Small intestine (tissue), 7 donors: ENCODE measurements at regions not wholly inside any gene's neighbourhood (a gene's known extent, or its start where the extent isn't known, plus 50 kb on each side); places are given as distances from the start of the nearest gene placed in this dataset.
A peak's percentile ranks its signal among the peaks of the same experiment; 100 is the strongest.

ENCODE experiments used
- DNase-seq, 2 donors: peaks; one replicate each; pipeline versions ENCODE4 v3.0.0 to v3.0.0-alpha.2; 2013
- FAIRE-seq: peaks from 2 replicates; lab custom pipeline; 2012; peaks lifted over from hg19 to GRCh38; lab: Jason Lieb, UNC
- H3K27ac ChIP-seq, 3 donors: one replicate each; pipeline ENCODE4 v1.5.1; 2013; ENCODE audit warnings: low read length in 2 of 3, mild to moderate bottlenecking in 2 of 3, control low read depth in 1 of 3, inconsistent platforms in 1 of 3, low read depth in 1 of 3, moderate library complexity in 1 of 3
- H3K27me3 ChIP-seq, 3 donors: one replicate each; pipeline ENCODE4 v1.6.1; 2013; ENCODE audit warnings: low read length in 3 of 3, inconsistent platforms in 1 of 3; ENCODE audit not compliant: control insufficient read depth in 3 of 3, insufficient read depth in 3 of 3
- H3K36me3 ChIP-seq, 3 donors: one replicate each; pipeline ENCODE4 v1.6.1; 2013; ENCODE audit warnings: low read length in 3 of 3, inconsistent platforms in 1 of 3, low read depth in 1 of 3, mild to moderate bottlenecking in 1 of 3, moderate library complexity in 1 of 3; ENCODE audit not compliant: control insufficient read depth in 3 of 3, insufficient read depth in 2 of 3
- H3K4me1 ChIP-seq, 3 donors: one replicate each; pipeline ENCODE4 v1.6.1; 2013; ENCODE audit warnings: low read length in 2 of 3, inconsistent platforms in 1 of 3, low read depth in 1 of 3, mild to moderate bottlenecking in 1 of 3, moderate library complexity in 1 of 3; ENCODE audit not compliant: control insufficient read depth in 3 of 3, insufficient read depth in 2 of 3
- H3K4me3 ChIP-seq, 3 donors: one replicate each; pipeline ENCODE4 v1.5.1; 2013; ENCODE audit warnings: low read length in 3 of 3, control low read depth in 1 of 3, inconsistent platforms in 1 of 3, low read depth in 1 of 3, mild to moderate bottlenecking in 1 of 3, moderate library complexity in 1 of 3
- H3K9me3 ChIP-seq, 2 donors: one replicate each; pipeline ENCODE4 v1.6.1; 2013; ENCODE audit warnings: low read depth in 1 of 2, low read length in 1 of 2; ENCODE audit not compliant: control insufficient read depth in 2 of 2, insufficient read depth in 1 of 2
- WGBS, 3 donors: extraction: QIAGEN DNeasy Blood & Tissue Kit; methylation state at CpG; one replicate each; pipeline ENCODE4 v1.1.7; 2013; 5-methylcytosine and 5-hydroxymethylcytosine counted together
- donor health status: healthy with polysubstance abuse.
- donor health status: control.
- donor health status: control.
- donor health status: Bipolar disorder and iron deficiency.
- donor health status: healthy.

DNA sequence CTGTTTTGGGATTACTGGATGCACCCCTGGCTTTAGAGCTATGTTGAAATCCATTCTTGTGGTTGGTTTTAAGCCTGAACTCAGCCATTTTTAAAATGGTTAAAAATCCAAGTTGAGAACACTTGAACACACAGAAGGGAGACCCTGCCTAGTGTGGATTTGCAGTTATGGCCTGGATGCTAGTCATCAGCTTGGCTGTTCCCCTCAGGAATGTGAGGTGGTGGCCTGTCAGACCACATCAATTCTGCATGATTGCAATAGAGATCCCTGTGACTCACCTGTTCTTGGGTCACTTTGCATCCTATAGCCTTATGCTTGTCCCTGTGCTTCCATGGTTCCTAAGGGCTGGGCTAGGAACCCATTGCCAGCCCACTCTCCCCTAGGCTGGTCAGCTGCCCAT, 454.1 kb downstream of the ATP23 start:
- Histone ChIP-seq H3K27me3 (no peaks in the 10 kb centered on the region), H3K4me1 (no peaks in the 10 kb centered on the region), H3K36me3 (no peaks in the 10 kb centered on the region), H3K4me3 (no peak overlapping the region), H3K9me3 (no peaks in the 10 kb centered on the region), H3K27ac (no peak overlapping the region)
- FAIRE-seq, result no peak
- no peak for DNase-seq

DNA sequence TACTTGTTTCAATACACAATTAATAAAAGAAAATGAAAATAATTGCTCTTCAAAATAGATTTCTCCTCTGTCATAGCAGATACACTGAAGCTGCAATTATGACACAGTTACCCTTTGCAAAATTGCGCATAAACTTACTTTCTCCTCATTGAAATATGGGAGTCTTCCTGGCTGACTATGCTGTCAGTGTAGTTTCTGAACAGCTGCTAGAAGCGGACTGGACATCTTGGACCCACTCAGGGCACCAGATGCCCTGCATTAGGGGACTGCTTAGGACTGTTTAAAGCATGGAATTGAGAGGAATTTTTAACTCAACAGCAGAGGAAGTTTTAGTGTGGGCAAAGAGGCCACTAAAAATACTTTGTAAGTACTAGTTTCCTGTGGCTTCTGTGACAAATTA, 454.9 kb downstream of the ATP23 start:
- no peaks in the 10 kb centered on the region for H3K36me3 ChIP-seq
- H3K27ac ChIP-seq, result no peak overlapping the region
- H3K4me3 ChIP-seq, result no peak overlapping the region
- H3K4me1 ChIP-seq, result no peaks in the 10 kb centered on the region
- H3K27me3 ChIP-seq, result no peaks in the 10 kb centered on the region
- FAIRE-seq, result no peak
- no peak for DNase-seq
- H3K9me3 ChIP-seq, result no peaks in the 10 kb centered on the region
- WGBS, 3 donors, result 66 to 82% (median 75%) methylated on average over 2 of the region's 2 CpGs

DNA sequence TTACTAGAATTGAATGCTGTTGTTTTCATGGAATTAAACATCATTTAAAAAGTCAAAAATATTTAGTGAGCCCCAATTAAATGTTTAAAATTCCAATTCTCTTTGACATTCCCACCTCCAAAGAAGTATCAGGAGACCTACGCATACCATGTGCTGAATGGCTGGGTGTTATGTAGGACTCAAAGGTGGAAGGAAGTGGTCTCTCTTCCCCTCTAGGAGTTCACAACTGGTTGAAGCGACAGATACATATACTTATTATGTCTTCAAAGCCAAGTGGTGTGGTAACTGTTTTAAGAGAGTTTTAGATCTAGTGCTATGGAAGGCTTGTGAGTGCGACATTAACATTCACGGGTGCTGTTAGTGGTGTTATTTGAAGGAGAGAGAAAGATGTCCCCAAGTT, 464.0 kb downstream of the ATP23 start:
- no peaks in the 10 kb centered on the region for H3K36me3 ChIP-seq
- DNase-seq (no peak), FAIRE-seq (no peak)
- no peak overlapping the region for H3K4me3 ChIP-seq
- H3K9me3 ChIP-seq, result no peaks in the 10 kb centered on the region
- H3K27ac ChIP-seq, result no peak overlapping the region
- WGBS, 3 donors, result 90 to 96% (median 92%) methylated on average over 4 of the region's 4 CpGs
- no peaks in the 10 kb centered on the region for H3K27me3 ChIP-seq
- no peaks in the 10 kb centered on the region for H3K4me1 ChIP-seq

DNA sequence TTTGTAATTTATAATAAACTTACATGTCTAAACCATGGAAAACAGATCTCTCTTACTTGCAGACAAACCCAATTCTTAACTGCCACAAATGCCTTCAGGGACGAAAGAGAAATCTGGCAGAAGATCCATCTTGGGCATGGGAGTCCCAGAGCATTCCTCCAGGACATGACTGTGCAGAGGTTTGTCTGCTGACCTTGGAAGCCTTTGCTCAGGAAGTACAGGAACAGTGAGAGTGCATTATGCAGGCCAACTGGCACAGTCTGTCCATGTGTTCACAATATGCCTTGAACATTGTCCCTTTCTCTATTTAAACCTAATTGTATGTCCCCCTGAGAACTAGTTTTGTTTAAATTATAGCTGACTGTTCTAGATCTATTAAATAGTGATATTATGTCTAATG, 467.1 kb downstream of the ATP23 start:
- Histone ChIP-seq H3K36me3 (no peaks in the 10 kb centered on the region), H3K27ac (no peak overlapping the region), H3K4me3 (no peak overlapping the region), H3K27me3 (no peaks in the 10 kb centered on the region), H3K4me1 (peaks cover 0 to 7% (median 0%) of the 10 kb centered on the region in 3 donors), H3K9me3 (no peaks in the 10 kb centered on the region)
- DNase-seq (no peak), FAIRE-seq (no peak)
- WGBS, 3 donors, result 57 to 72% (median 57%) methylated on average over 1 of the region's 1 CpG

DNA sequence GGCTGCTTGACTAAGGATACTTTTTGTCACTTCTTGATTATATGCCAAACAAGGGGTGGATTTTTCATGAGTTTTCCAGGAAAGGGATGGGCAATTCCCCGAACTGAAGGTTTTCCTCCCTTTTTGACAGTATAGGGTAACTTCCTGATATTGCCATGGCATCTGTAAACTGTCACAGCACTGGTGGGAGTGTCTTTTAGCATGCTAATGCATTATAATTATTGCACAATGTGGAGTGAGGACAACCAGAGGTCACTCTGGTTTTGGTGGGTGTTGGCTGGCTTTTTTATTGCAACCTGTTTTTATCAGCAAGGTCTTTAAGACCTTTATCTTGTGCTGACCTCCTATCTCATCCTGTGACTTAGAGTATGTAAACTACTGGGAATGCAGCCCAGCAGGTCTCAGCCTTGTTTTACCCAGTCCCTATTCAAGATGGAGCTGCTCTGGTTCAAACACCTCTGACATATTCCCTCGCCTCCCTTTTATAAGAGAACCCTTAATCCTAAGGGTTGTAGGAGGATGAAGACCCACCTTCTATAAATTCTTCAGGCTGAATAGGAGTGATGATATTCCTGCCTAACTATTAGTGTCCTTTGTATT, 471.2 kb downstream of the ATP23 start:
- 36 to 54% (median 41%) methylated on average over 2 of the region's 2 CpGs for WGBS, 3 donors
- FAIRE-seq, result no peak
- Histone ChIP-seq H3K4me1 (peaks cover 0 to 16% (median 0%) of the 10 kb centered on the region in 3 donors), H3K4me3 (no peak overlapping the region), H3K27ac (peak overlapping the region in 1 of 3 donors; percentile 78), H3K27me3 (no peaks in the 10 kb centered on the region), H3K9me3 (no peaks in the 10 kb centered on the region), H3K36me3 (no peaks in the 10 kb centered on the region)
- DNase-seq, result peak in 1 of 2 donors; percentile 59

DNA sequence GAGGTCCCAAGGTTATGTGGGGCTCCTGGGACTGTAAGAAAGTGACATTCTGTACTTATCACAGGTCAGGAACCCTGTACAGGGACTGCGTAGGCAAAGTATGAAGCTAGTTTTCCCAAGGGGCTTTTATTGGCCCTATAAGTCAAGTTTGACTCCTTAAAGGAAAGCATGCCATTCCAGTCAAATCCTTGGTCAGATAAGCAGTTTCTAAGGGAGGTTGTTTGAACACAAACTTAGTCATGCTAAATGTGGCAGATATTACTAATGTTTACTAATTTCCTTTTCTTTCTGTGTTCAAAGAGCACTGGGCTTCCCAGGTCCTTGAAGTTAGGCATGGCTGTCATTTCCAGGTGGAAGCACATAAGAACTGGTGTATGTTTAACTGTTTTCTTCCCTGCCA, 472.4 kb downstream of the ATP23 start:
- Histone ChIP-seq H3K4me3 (no peak overlapping the region), H3K4me1 (peaks cover 0 to 16% (median 0%) of the 10 kb centered on the region in 3 donors), H3K36me3 (no peaks in the 10 kb centered on the region), H3K27me3 (no peaks in the 10 kb centered on the region), H3K9me3 (no peaks in the 10 kb centered on the region), H3K27ac (peak overlapping the region in 1 of 3 donors; percentile 78)
- WGBS, 3 donors, result 70 to 78% (median 76%) methylated on average over 1 of the region's 1 CpG
- DNase-seq, result peak in 1 of 2 donors; percentile 68
- no peak for FAIRE-seq

DNA sequence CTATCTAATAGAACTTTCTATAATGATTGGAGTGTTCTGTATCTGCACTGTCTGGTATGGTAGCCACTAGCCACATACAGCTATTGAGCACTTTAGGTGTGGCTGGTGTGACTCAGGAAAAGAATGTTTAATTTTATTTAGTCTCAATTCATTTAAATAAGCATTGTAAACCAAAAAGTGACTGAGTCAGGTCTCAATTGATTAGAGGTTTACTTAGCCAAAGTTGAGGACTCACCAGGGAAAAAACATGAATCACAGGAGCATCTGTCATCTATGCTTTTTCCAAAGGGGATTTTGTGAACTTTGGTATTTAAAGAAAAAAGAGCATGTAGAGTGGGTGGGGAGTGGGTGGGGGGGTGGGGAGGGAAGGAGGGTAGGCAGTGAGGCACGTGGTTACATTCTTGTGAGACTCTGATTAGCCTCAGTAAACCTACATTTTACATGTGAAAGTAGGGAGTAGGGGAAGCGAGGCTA, 473.1 kb downstream of the ATP23 start:
- Histone ChIP-seq H3K27me3 (no peaks in the 10 kb centered on the region), H3K27ac (peak overlapping the region in 1 of 3 donors; percentile 78)

DNA sequence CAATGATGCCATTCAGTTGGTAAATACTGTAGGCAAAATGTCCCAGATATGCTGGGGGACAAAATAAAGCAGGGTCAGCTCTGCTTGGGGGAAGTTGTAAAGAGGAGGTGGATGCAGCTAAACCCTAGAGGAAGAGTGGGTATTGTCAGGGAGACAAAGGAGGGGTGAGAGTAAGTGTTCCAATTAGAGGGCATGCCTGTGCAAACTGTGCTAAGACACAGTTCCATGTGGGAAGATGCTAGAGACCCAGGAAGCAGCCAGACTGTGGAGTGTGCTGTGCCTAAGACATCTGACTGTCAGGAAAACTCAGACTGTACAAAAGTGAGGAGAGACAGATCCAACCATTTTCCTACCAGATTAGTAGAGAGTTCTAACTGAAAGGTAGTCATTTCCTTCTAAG, 474.3 kb downstream of the ATP23 start:
- Histone ChIP-seq H3K9me3 (no peaks in the 10 kb centered on the region), H3K4me1 (peaks cover 0 to 19% (median 0%) of the 10 kb centered on the region in 3 donors), H3K4me3 (no peak overlapping the region), H3K27me3 (no peaks in the 10 kb centered on the region), H3K36me3 (no peaks in the 10 kb centered on the region), H3K27ac (no peak overlapping the region)
- no peak for FAIRE-seq
- DNase-seq, result no peak

More for the DNA sequence above, 473.1 kb downstream of the ATP23 start:
- 33 to 56% (median 45%) methylated on average over 2 of the region's 2 CpGs for WGBS, 3 donors
- Histone ChIP-seq H3K4me3 (no peak overlapping the region), H3K36me3 (no peaks in the 10 kb centered on the region), H3K9me3 (no peaks in the 10 kb centered on the region), H3K4me1 (peaks cover 0 to 19% (median 0%) of the 10 kb centered on the region in 3 donors)
- DNase-seq (peak in 1 of 2 donors; percentile 27), FAIRE-seq (no peak)

DNA sequence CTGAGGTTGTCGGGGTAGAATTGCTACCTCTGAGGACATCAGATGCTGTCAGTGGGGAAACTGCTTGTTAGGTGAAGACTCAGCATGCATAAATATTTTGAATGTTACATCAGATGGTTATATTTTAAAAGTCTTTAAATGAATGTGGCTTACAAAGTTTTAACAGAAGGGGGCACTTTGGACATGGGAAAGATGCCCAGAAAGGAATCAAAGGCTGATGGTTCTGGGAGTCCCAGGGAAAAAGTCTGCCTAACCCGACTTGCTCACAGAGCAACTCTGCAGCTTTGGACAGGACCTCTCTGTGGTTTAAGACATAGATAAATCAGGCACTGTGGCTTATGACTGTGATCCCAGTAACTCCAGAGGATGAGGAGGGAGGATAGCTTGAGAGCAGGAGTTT, 474.9 kb downstream of the ATP23 start:
- Histone ChIP-seq H3K36me3 (no peaks in the 10 kb centered on the region), H3K27ac (no peak overlapping the region), H3K4me1 (peaks cover 0 to 19% (median 0%) of the 10 kb centered on the region in 3 donors), H3K27me3 (no peaks in the 10 kb centered on the region), H3K4me3 (no peak overlapping the region), H3K9me3 (no peaks in the 10 kb centered on the region)
- no peak for FAIRE-seq
- DNase-seq, result no peak
- WGBS, 3 donors, result 52 to 76% (median 56%) methylated on average over 2 of the region's 2 CpGs
